KOPT-K1 (cell line): ENCODE measurements at regions not wholly inside any gene's neighbourhood (a gene's known extent, or its start where the extent isn't known, plus 50 kb on each side); places are given as distances from the start of the nearest gene placed in this dataset.

Experiments used
- H3K27ac ChIP-seq: fragments of 200-600 bp; sonication (generic); 2 replicates; pipeline ENCODE4 v1.5.1; 2016; ENCODE audit warnings: antibody characterized with exemption, mild to moderate bottlenecking, low read depth, low read length; ENCODE audit not compliant: poor library complexity, severe bottlenecking
- H3K36me3 ChIP-seq: fragments of 200-600 bp; sonication (generic); 2 replicates; pipeline ENCODE4 v1.5.1; 2017; ENCODE audit warnings: antibody characterized with exemption, mild to moderate bottlenecking, low read length, moderate library complexity; ENCODE audit not compliant: insufficient read depth
- H3K9me3 ChIP-seq: fragments of 200-600 bp; sonication (generic); 2 replicates; pipeline ENCODE4 v1.5.1; 2017; ENCODE audit warnings: antibody characterized with exemption, low read length, mild to moderate bottlenecking; ENCODE audit not compliant: insufficient read depth, poor library complexity, severe bottlenecking

- H3K36me3 ChIP-seq, result no peaks in the 10 kb centered on the region
- no peaks in the 10 kb centered on the region for H3K9me3 ChIP-seq
- H3K27ac ChIP-seq, result no peak overlapping the region
These were observed 198.8 kb upstream of the TCF4 start for GRCh38 chr18:55786651-55787272.

GRCh38 chr18:55783921-55784320, 195.9 kb upstream of the TCF4 start:
- H3K27ac ChIP-seq, result no peak overlapping the region
- H3K36me3 ChIP-seq, result no peaks in the 10 kb centered on the region
- peaks cover 5% of the 10 kb centered on the region for H3K9me3 ChIP-seq

GRCh38 chr18:55781481-55781957, 193.5 kb upstream of the TCF4 start:
- no peaks in the 10 kb centered on the region for H3K36me3 ChIP-seq
- no peak overlapping the region for H3K27ac ChIP-seq
- peaks cover 5% of the 10 kb centered on the region for H3K9me3 ChIP-seq

DNA sequence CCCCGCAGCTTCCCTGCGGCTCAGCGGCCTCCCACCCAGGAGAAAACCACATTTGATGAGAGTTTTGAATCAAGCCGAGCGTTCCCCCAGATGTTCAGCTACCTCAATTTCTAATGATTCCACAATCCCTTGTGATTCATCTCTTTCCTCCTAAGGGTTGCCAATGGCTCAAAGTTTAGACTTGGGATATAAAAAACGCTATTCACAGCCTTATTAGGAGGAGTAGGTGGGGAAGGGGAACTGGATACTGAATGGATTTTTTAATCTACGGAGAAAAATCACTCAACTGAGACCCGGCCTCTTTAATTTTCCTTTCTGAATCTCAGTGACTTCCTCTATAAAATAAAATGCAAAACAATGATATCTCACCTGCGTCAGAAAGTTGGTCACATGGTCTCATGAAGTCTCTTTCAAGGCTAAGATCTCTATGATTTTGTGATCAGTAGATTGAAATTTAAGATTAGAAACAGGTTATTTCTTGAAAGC, 192.6 kb upstream of the TCF4 start:
- H3K9me3 ChIP-seq, result peaks cover 5% of the 10 kb centered on the region
- H3K27ac ChIP-seq, result no peak overlapping the region
- no peaks in the 10 kb centered on the region for H3K36me3 ChIP-seq

GRCh38 chr18:55779691-55780585, 191.9 kb upstream of the TCF4 start:
- H3K36me3 ChIP-seq, result no peaks in the 10 kb centered on the region
- peaks cover 5% of the 10 kb centered on the region for H3K9me3 ChIP-seq
- no peak overlapping the region for H3K27ac ChIP-seq

- peaks cover 5% of the 10 kb centered on the region for H3K9me3 ChIP-seq
- H3K27ac ChIP-seq, result no peak overlapping the region
- no peaks in the 10 kb centered on the region for H3K36me3 ChIP-seq
These were observed 191.0 kb upstream of the TCF4 start for GRCh38 chr18:55778788-55779690.

DNA sequence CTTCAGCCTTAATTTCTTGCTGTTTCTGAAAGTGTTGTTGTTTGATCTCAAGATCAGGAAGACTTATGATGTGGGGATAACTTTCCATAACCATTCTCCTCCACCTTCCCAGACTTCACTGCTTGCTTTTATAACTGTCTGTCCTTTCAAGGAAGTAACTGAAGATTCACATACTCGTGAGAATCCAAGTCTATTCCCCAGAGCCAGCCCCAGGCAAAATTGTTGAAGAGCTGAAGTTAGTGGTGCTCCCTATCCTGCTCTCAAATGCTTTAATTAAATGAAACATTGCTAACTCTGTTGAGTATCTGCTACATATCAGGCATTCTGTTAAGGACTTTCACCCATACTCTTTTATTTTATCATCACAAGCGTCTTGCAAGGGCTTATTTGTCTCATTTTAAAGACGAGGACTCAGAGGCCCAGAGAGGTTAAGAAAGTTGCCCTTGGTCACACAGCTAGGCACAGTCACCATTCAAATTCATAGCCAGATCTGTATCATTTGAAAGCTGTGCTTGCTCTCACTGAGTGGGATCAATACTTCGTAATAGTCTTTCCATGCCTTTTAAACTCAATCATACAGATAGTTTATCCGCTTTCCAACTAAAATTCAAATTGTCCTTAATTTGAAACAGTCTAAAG, 189.8 kb upstream of the TCF4 start:
- Histone ChIP-seq H3K27ac (no peak overlapping the region), H3K36me3 (no peaks in the 10 kb centered on the region), H3K9me3 (peaks cover 5% of the 10 kb centered on the region)

GRCh38 chr18:55775972-55776371, 188.0 kb upstream of the TCF4 start:
- H3K27ac ChIP-seq, result no peak overlapping the region
- peaks cover 5% of the 10 kb centered on the region for H3K9me3 ChIP-seq
- no peaks in the 10 kb centered on the region for H3K36me3 ChIP-seq

GRCh38 chr18:55774505-55774904, 186.5 kb upstream of the TCF4 start:
- H3K27ac ChIP-seq, result no peak overlapping the region
- H3K36me3 ChIP-seq, result no peaks in the 10 kb centered on the region
- H3K9me3 ChIP-seq, result no peaks in the 10 kb centered on the region

GRCh38 chr18:55768255-55768654, 180.3 kb upstream of the TCF4 start:
- Histone ChIP-seq H3K36me3 (no peaks in the 10 kb centered on the region), H3K9me3 (no peaks in the 10 kb centered on the region), H3K27ac (no peak overlapping the region)

GRCh38 chr18:55764386-55764785, 176.4 kb upstream of the TCF4 start:
- Histone ChIP-seq H3K9me3 (no peaks in the 10 kb centered on the region), H3K27ac (no peak overlapping the region), H3K36me3 (no peaks in the 10 kb centered on the region)

DNA sequence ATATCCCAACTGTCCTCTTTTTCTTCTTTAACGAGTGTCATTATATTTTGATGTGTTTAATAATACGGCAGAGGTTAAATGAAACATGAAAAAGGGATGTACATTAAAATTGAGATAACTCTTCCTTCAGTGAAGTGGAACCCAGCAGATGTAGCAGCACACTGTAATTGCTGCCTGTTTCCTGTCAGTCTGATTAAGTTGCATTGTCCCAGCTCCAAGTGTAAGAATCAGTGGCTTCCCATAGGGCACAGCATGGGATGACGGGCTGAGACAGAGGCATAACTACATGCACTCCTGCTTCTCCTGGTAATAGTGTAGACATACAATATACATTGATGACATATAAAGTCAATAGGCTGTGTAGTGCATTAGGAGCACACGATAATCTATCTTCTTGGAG, 175.8 kb upstream of the TCF4 start:
- no peak overlapping the region for H3K27ac ChIP-seq

DNA sequence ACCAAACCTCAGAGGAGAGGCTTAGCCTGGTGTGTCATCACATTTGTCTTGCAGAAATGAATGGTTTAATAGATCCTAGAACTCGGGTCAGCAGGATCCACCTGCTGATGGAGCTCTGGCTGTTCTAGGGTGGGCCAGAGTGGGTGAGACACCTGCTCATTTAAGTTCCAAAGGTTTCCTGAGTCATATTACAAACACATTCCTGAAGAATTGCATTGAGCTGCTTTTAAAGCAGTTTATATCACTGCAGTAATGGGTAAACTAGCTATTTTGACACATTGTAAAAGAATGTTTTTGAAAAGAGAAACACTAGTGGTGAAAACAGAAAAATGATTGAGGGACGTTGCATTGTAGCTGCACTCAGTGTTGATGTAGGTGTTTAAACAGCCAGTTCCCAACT, 175.3 kb upstream of the TCF4 start:
- H3K9me3 ChIP-seq, result no peaks in the 10 kb centered on the region
- no peaks in the 10 kb centered on the region for H3K36me3 ChIP-seq
- no peak overlapping the region for H3K27ac ChIP-seq

More for the DNA sequence above, 175.8 kb upstream of the TCF4 start:
- Histone ChIP-seq H3K9me3 (no peaks in the 10 kb centered on the region), H3K36me3 (no peaks in the 10 kb centered on the region)

GRCh38 chr18:55762424-55762823, 174.4 kb upstream of the TCF4 start:
- H3K36me3 ChIP-seq, result no peaks in the 10 kb centered on the region
- no peaks in the 10 kb centered on the region for H3K9me3 ChIP-seq
- H3K27ac ChIP-seq, result no peak overlapping the region
